ENCODE measurements at regions not wholly inside any gene's neighbourhood (a gene's known extent, or its start where the extent isn't known, plus 50 kb on each side); places are given as distances from the start of the nearest gene placed in this dataset.
"Not testable (repeated sequence)": the region's sequence is repeated elsewhere in the genome, so short reads cannot be mapped to it uniquely, and the experiment has no call there.

DNA sequence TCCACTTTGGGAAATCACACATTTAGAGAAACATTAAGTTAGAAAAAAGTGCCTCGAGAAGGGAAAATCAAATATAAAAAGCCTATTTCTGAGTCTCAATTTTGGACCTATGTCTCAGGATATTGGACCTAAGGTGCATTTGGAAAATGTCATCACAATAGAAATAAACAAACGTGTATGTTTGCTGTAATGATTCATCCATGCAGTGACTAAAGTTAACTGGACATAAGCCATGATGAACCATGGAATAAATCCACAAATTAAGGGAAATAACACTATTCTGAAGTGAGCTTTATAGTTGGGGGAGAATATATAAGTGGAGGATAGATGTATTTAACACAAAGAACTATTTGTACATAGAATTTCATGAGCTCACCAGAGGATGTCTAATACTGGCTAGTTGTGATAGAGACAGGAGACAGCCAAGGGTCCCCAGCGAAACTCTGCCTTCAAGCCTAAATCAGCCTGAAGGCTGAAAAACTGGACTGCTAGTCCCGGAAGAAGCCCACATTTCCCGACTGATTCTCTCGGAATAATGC lies 963.3 kb upstream of the SPRY2 start:
- DNase-seq, result no peak

DNA sequence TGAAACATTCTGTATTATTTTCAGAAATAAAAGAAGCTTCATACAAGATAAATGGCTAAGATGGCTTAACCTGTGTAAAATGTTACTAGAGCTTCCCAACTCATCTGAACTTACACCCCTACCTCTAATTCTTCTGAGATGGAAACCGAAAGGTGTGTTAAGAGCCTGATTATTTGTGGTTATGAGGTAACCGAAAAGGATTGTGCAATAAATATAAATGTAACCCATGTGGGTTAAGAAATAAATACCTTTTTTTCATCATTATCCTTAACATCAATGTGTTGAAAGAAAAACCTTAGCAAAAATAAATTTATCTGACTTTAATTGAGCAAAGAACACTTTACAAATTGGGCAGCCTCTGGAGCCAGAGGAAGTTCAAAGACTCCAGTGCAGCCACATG lies 961.8 kb upstream of the SPRY2 start:
- no peak for DNase-seq

DNA sequence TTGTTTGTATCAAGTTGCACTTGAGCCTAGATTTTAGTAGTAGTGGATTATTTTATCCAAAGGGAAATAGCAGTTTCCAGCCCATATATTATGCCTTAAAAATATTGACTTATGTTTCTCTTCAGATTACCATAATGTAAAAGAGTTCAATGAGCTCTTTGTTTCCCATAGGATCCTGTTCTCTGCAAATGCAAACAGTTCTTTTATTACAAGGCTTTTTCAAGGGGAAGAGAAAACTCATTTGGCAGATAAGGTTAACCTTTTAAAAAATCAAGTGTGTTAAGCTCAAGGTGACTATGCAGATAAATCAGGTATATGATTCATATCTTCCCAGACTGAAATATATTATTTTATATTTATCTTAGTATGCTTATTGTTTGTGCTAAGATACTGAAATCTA lies 961.2 kb upstream of the SPRY2 start:
- DNase-seq, result no peak

DNA sequence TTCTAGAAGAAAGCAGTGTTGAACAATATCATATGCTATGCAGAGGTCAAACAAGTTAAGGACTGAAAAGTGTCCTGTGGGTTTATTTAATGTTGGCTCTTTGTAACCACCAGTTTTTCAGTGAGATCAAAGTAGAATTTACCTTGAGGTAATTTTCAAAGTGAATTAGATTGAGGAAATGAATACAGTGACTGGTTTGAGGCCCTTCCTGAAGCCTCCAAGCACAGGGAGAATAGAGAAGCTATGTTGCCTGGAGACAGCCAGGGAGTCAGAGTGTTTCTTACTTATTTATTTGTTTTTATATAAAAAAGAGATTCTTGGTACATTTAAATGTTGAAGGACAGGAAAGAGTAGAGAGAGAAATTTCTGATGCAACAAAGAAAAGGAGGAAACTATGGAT lies 954.3 kb upstream of the SPRY2 start:
- no peak for DNase-seq

DNA sequence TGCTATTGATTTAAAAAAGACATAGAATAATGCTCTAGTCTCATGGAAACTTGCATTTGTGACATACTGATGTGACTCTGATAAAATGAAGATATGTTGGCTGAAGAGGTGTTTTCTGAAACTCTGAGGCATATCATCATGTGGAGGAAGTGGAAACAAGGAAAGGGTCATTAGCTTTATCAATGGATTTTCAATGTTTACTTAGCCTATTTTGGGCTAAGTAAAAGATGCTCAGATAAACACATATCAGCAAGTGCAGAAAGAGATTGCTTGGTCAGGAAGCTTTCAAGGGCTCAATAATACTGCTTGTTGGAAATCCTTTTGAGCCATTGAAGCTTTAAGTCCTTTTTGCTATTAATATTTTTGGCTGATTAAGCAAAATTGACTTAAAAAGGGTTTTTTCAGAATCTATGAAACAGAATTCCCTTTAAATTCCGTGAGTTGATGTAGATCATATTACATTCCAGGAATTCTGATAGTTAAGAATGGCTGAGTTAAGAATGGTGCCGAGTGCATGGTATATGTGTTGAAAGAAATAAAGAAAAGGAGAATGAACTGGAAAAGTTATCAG lies 952.8 kb upstream of the SPRY2 start:
- no peak for DNase-seq

DNA sequence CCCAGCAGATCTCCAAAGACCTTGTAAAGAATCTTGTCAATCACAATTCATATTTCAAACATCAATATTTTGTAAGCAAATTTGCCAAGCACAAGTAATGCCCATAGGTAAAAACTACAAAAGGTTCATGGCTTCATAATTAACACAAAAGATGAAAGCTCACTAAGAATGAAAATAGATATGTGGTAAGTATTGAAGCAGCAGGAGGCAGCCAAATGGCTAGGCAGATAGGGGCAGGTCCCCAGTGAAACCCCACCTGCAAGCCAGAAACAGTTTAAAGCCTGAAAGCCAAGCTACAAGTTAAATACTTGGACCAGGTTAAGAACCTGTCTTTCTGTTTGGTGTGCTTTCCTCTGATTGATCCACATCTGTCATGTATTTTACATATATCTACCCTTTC lies 942.6 kb upstream of the SPRY2 start:
- no peak for DNase-seq

DNA sequence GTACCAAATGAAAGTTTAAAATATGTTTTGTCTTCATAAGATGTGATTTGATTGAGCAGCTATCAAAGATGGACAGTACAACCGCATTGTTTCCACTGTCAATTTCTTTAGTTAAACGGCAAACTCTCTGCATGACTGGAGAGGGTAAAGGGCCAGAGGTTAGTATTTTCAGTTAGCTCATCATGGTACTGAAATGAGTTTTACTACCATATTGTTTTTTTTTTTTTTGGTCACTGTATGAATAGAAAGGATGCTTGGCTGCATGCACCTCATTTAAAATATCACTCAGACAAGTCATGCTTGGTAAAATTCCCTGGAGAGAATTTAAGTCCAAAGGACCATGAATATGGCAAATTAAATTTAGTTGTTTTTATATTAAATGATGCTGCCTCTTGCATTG lies 942.1 kb upstream of the SPRY2 start:
- no peak for DNase-seq

DNA sequence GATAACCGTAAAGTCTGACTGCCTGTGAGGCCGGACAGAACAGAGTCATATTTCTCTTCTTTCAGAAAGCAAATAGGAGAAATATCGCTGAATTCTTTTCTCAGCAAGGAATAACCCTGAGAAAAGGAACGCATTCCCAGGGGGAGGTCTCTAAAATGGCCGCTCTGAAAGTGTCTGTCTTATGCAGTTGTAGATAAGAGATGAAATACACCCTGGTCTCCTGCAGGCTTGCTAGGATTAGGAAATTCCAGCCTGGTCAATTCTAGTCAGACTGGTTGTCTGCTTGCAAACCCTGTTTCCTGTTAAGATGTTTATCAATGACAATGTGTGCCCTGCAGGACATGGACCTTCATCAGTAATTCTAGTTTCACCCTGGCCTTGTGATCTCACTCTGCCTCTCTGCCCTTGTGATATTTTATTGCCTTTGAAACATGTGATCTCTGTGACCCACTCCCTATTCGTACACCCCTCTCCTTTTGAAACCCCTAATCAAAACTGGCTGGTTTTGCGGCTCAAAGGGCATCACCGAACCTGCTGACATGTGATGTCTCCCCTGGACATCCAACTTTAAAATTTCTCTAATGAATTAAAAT lies 934.8 kb upstream of the SPRY2 start:
- DNase-seq, result no peak

DNA sequence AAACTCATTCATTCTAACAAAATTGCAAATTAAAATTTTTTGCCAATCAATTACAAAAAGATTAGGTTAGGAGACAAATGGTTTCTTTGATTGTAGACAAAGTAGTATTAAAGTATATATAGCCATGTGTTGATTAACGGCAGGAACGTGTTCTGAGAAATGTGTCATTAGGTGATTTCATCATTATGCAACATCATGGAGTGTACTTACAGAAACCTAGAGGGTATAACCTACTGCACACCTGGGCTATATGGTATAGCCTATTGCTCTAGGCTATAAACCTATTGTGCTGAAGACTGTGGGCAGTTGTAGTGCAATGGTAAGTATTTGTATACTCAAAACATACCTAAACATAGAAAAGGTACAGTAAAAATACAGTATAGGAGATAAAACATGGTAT lies 906.8 kb upstream of the SPRY2 start:
- DNase-seq, result no peak

DNA sequence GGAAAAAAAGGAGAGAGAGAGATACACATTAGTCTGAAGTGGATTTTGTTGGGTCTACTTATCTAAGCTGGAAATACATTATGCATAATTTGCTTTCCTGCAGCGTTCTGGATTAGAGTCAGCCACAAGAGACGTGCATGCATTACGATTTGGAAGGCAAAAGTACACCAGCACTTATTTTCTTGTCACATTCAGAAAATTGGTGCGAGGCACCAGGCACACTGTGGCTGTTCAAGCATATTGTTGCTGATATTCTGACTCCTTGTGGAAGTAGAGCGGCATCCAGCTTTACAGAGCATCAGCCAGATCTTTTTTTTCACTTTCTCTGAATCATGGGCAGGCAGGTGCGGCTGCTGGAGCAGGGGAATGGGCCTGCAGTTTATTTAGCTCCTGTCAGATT lies 905.6 kb upstream of the SPRY2 start:
- no peak for DNase-seq

DNA sequence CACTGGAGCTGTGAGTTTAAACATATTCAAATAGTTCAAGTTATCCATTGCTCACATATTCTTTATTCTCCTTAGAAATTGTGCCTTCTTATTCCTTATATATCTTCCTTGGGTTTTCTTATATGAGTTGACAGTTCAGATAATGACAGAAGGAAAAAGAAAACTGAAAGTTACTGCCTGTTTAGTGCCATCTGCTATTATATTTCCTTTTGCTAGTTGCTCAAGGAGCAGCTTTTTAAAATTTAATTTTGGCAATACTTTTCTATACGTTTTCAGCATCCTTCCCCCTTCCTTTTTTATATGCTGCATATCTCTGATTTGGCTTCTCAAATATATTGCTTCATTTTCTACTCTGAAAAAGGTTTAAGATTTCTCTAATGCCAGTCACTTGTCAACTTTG lies 903.1 kb upstream of the SPRY2 start:
- no peak for DNase-seq

DNA sequence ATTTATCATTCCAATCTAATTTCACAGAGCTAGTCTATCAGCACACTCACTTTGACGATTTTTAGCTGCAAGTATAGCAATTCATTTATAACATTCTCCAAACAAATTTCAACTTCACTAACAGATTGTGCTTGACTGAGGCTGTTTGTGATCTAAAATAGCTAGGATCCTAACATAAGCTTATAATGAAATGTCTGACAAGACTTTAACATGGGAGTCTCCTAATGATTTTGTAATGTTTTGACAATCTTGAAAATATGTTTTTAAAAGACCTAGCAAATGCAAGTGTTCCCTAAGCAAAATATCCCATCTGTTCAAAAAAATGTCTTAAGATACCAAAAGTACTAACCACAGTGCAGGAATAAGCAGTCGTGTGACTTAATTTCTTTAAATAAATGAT lies 889.5 kb upstream of the SPRY2 start:
- DNase-seq, result no peak

DNA sequence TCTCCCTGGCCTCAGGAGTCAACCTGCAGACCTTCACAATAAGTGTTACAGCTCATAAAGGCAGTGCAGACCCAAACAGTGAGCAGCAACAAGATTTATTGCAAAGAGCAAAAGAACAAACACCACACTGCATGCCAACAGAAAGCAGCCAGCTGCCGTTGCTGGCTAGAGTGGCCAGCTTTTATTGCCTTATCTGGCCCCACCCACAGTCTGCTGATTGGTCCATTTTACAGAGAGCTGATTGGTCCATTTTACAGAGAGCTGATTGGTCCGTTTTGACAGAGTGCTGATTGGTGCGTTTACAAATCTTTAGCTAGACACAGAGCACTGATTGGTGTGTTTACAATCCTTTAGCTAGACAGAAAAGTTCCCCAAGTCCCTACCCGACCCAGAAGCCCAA lies 885.9 kb upstream of the SPRY2 start:
- DNase-seq, result not testable (repeated sequence)

DNA sequence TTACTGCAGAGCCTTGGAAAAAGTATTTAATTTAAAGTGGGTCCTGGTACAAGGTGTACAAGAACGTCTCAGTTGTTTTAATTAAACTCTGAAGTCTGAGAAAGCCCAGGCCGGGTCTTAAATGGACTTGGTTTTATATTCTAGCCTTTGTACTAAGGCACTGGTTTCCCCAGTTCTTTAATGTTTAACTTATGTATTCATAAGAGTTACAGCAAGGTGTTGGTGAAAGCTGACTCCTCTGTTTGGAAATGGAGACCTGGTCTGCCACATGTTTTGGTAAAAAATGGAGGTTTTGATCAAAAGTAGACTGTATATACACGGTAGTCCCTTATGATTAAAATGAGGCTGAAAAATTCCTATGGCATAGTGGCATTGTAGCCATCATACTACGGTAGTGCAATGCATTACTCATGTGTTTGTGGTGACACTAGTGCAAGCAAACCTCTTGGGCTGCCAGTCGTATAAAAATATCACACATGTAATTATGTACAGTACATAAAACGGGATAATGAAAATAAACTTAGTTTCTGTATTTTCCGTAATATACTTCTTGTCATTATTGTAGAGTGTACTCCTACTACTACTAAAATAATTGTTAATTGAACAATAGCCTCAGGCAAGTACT lies 883.4 kb upstream of the SPRY2 start:
- DNase-seq, result no peak

DNA sequence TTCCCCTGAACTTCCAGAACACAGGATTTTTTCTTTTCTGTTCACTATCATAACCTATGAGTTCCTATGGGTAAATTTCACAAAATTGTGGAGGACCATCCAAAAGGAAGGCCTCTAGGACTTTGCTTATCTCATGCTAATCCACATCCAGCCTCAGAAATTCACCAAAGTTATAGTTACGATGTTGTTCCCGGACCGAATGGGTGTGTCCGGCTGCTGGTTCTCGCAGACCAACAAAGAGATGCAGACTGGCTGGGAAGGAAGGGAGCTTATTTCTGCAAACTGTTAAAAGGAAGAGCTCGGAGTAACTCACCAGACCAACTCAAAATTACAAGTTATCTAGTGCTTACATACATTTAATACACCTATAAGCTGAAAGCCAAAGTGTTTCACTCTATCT lies 882.9 kb upstream of the SPRY2 start:
- no peak for DNase-seq

DNA sequence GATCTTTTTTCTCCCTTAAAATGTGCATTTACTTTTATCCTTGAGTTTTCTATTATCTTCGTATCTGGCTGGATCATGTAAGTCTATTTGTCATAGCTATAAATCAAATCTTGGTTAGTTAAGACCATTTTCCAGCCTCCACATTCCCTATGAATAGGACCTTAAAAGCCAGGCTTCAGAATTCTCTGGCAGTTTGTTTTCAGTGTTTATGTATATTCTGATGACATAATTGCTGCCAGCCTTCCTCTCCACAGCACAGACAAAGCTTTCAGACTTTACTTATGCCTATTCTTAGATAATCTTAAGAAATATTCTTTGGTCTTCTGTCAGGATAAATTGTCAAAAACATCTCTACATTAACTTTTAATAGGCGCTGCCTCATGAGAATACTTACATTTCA lies 870.8 kb upstream of the SPRY2 start:
- DNase-seq, result no peak

DNA sequence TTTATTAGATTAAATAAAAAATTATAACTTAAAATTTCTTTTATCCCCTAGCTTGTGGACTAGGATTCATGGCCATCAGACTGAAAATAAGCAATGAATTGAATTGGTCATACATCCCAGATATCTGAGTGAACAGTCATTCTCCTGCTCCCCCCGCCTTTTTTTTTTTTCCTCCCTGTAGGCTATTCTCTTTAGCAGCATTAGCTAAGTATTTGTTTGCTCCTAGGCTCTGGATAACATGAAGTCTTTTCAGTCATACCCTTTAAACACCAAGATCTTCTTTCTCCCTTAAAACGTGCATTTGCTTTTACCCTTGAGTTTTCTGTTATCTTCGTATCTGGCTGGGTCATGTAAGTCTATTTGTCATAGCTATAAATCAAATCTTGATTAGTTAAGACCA lies 866.7 kb upstream of the SPRY2 start:
- DNase-seq, result no peak

DNA sequence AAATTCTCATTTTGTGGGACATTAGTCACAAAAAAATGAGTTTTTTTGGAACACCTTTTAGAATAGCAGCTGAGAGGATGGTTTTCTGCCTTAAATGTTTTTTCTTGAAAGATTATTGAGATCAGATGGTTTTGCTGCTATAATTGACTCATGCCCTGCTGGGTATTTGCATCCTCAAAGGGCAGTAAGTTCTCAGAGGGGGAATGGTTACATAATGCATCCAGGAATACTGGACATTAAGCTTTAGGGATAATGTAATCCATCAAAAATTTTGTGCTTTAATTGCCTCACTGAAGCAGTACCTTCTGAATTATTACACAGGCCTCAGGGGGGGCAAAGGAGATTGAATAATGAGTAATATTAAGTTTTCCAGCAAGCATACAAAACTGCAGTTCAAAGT lies 866.3 kb upstream of the SPRY2 start:
- no peak for DNase-seq

DNA sequence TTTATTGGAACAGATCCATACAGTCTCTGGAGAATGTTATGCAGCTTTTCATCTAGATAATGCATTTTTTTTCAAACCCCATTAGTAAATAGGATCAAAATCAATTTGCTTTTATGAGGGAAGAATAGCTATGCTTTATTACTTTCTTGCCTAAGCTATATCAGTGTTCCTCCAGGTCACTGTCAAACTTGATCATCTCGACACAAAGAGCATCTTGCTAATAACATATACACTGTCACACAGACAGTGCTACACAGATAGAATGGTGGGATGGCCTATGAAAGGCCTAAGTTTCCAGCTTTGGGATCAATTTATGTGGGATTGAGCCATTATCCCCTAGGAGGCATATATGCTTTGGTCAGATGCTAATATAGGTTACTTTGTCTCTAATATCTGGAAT lies 862.9 kb upstream of the SPRY2 start:
- no peak for DNase-seq

DNA sequence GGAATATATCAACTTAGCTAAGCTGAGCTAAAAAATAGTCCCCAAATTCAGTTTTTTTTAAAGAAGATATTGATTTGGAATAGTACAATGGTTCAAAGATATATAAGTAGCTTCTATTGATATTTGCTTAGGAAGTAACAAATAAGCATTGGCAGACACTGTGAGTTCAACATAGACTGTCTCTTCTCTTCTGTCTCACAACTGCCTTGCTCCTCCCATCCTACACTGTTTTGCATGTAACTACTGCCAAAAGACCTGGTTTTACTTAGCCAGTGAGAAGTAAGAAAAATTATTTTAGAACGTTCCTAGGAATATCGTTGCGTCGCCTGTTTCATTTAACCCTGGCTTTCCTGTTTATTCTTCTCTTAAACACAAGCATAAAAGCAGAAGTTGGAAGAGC lies 859.0 kb upstream of the SPRY2 start:
- no peak for DNase-seq

DNA sequence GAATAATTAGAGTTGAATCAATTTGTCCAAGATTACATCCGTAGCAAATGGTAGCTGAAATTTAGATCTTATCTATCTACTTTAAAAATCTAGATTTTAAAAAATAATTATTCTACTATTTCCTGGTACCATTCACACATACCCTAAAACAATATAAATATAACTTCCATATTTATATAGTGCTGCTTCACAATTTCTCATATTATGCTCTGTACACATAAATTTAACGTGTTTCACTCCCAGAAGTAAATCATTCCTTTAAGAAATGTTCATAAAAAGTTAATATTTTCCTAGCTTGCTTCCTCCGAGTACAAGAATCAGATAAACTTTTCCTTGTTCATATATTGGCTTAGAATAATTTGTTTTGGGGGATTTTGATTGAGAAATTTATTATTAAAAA lies 857.0 kb upstream of the SPRY2 start:
- no peak for DNase-seq

DNA sequence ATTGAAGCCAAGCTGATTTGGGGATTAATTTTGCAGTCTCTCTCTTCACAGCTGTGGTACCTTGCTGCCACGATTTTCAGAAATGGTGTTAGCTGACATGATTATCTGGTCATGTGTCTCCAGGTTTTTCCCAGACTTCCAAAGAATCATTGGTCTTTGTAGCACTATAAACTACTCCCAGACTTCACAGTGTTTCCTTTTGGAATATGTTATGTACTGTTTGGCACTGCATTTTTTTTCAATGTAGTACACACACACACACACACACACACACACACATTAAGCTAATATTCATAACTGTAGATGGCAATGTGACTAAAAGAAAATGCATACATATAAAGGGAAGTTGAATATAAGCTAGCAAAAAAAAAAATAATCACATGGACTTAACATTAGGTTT lies 856.6 kb upstream of the SPRY2 start:
- DNase-seq, result no peak

DNA sequence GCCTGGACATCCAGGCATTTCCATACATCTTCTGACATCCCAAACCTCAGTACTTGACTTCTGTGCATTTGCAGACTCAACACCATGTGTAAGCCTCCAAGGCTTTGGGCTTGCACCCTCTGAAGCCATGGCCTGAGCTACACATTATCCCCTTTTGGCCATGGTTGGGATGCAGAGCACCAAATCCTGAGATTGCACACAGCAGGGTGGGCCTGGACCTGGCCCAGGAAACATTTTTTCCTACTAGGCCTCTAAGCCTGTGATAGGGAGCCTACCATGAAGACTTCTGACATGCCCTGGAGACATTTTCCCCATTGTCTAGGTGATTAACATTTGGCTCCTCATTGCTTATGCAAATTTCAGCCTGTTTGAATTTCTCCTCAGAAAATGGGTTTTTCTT lies 853.4 kb upstream of the SPRY2 start:
- no peak for DNase-seq
